ENCODE measurements at regions not wholly inside any gene's neighbourhood (a gene's known extent, or its start where the extent isn't known, plus 50 kb on each side); places are given as distances from the start of the nearest gene placed in this dataset.
A peak's percentile ranks its signal among the peaks of the same experiment; 100 is the strongest.

DNA sequence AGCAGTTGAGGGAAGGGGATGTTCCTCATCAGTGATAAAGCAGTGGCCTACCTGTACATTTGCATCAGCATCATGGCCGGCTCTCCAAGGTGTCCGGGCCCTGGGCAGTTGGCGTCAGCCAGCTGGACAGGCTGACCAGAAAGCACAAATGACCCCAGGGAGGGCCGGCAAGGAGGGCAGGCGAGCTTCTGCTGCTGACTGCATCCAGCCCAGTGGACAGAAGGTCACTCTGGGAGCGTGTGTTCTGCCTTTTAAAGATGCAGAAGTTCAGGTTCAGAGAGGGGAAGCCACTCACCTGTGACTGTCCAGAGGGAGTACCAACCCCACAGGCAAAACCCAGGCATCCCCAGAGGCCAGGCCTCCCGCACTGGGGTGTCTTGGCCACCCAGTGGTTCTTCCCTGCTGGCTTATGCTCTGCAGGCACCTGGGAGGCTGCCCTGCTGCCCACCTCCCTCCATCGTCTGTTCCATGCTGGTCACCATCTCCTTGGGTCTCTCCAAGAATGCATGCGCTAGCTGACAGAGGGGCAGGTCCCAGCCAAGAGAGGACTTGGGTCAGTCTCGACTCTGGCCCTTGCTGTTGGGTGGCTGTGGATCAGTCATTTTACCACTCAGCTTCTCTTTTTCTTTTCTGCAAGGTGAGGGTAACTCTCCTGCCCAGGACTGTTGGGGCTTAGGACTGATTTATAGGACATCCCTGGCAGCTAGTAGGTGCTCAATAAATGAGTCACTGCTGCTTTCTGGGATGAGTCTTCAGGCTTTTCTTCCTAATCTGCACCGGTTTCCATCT lies 89.9 kb downstream of the INHBB start:
- no peak for FAIRE-seq
- H3K36me3 Mint-ChIP-seq (ENCODE audit: low read depth, unreplicated experiment): no peaks in the 10 kb centered on the region
- peaks cover 82% of the 10 kb centered on the region for H3K27me3 Mint-ChIP-seq (ENCODE audit: low read depth, unreplicated experiment)

DNA sequence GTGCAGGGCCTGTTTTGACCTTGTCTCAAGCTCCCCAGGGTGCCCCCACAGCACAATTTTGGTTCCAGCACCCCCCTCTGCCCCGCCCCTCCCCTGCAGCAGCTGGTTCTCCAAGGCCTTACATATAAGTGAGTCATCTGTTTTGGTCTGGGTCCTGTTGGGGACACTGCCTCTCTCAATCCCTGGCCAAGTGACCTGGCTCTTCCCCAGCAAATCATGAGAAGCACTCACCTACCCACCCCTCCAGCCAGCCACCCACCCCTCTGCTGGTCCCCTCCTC lies 90.5 kb downstream of the INHBB start:
- H3K27ac Mint-ChIP-seq (ENCODE audit: unreplicated experiment): no peak overlapping the region
- H3K4me1 Mint-ChIP-seq (ENCODE audit: low read depth, unreplicated experiment): no peaks in the 10 kb centered on the region
- Histone ChIP-seq H3K4me1 (ENCODE audit: insufficient read depth, low read length) (no peaks in the 10 kb centered on the region), H3K9me3 (ENCODE audit: insufficient read depth, low read depth, low read length) (no peaks in the 10 kb centered on the region), H2AFZ (ENCODE audit: low read depth, low read length) (no peak overlapping the region), H3K36me3 (ENCODE audit: insufficient read depth, low read length) (no peaks in the 10 kb centered on the region), H3K4me3 (ENCODE audit: insufficient read depth, low read depth, low read length) (no peak overlapping the region), H3K4me2 (ENCODE audit: low read length) (no peak overlapping the region), H3K27ac (ENCODE audit: low read depth, low read length) (no peak overlapping the region), H3K27me3 (ENCODE audit: insufficient read depth, low read length) (peaks cover 19% of the 10 kb centered on the region), H3K79me2 (ENCODE audit: insufficient read depth, low read length) (no peaks in the 10 kb centered on the region), H3K9ac (ENCODE audit: low read length) (no peak overlapping the region), H4K20me1 (ENCODE audit: insufficient read depth, low read length) (no peaks in the 10 kb centered on the region)
- FAIRE-seq (no peak), DNase-seq (ENCODE audit: low read depth) (no peak)
- TF ChIP-seq EZH2 (IDR thresholded peaks at IDR 0.05; ENCODE audit: insufficient read depth, low read length): no peak
- TF ChIP-seq, protein P1, sequence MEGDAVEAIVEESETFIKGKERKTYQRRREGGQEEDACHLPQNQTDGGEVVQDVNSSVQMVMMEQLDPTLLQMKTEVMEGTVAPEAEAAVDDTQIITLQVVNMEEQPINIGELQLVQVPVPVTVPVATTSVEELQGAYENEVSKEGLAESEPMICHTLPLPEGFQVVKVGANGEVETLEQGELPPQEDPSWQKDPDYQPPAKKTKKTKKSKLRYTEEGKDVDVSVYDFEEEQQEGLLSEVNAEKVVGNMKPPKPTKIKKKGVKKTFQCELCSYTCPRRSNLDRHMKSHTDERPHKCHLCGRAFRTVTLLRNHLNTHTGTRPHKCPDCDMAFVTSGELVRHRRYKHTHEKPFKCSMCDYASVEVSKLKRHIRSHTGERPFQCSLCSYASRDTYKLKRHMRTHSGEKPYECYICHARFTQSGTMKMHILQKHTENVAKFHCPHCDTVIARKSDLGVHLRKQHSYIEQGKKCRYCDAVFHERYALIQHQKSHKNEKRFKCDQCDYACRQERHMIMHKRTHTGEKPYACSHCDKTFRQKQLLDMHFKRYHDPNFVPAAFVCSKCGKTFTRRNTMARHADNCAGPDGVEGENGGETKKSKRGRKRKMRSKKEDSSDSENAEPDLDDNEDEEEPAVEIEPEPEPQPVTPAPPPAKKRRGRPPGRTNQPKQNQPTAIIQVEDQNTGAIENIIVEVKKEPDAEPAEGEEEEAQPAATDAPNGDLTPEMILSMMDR (IDR thresholded peaks at IDR 0.05; ENCODE audit: insufficient read depth, low read depth, low read length): no peak
- H3K9me3 Mint-ChIP-seq (ENCODE audit: unreplicated experiment): no peaks in the 10 kb centered on the region
- no peak overlapping the region for H3K4me3 Mint-ChIP-seq (ENCODE audit: unreplicated experiment)
- H3K27me3 Mint-ChIP-seq (ENCODE audit: low read depth, unreplicated experiment): peaks cover 82% of the 10 kb centered on the region
- no peaks in the 10 kb centered on the region for H3K36me3 Mint-ChIP-seq (ENCODE audit: low read depth, unreplicated experiment)

More for the DNA sequence above, 89.9 kb downstream of the INHBB start:
- no peaks in the 10 kb centered on the region for H3K36me3 ChIP-seq (ENCODE audit: insufficient read depth, low read length)
- TF ChIP-seq, protein P1 (IDR thresholded peaks at IDR 0.05; ENCODE audit: insufficient read depth, low read depth, low read length): no peak
- no peak for TF ChIP-seq EZH2 (IDR thresholded peaks at IDR 0.05; ENCODE audit: insufficient read depth, low read length)
- no peak overlapping the region for H3K9ac ChIP-seq (ENCODE audit: low read length)
- no peak overlapping the region for H3K4me3 ChIP-seq (ENCODE audit: insufficient read depth, low read depth, low read length)
- no peak overlapping the region for H3K4me3 Mint-ChIP-seq (ENCODE audit: unreplicated experiment)
- H3K4me1 ChIP-seq (ENCODE audit: insufficient read depth, low read length): no peaks in the 10 kb centered on the region
- no peak overlapping the region for H3K27ac ChIP-seq (ENCODE audit: low read depth, low read length)
- H2AFZ ChIP-seq (ENCODE audit: low read depth, low read length): no peak overlapping the region
- H4K20me1 ChIP-seq (ENCODE audit: insufficient read depth, low read length): no peaks in the 10 kb centered on the region
- no peaks in the 10 kb centered on the region for H3K9me3 ChIP-seq (ENCODE audit: insufficient read depth, low read depth, low read length)
- H3K9me3 Mint-ChIP-seq (ENCODE audit: unreplicated experiment): no peaks in the 10 kb centered on the region
- no peaks in the 10 kb centered on the region for H3K4me1 Mint-ChIP-seq (ENCODE audit: low read depth, unreplicated experiment)
- DNase-seq (ENCODE audit: low read depth): no peak
- peaks cover 15% of the 10 kb centered on the region for H3K27me3 ChIP-seq (ENCODE audit: insufficient read depth, low read length)
- no peak overlapping the region for H3K27ac Mint-ChIP-seq (ENCODE audit: unreplicated experiment)
- no peaks in the 10 kb centered on the region for H3K79me2 ChIP-seq (ENCODE audit: insufficient read depth, low read length)
- H3K4me2 ChIP-seq (ENCODE audit: low read length): no peak overlapping the region

DNA sequence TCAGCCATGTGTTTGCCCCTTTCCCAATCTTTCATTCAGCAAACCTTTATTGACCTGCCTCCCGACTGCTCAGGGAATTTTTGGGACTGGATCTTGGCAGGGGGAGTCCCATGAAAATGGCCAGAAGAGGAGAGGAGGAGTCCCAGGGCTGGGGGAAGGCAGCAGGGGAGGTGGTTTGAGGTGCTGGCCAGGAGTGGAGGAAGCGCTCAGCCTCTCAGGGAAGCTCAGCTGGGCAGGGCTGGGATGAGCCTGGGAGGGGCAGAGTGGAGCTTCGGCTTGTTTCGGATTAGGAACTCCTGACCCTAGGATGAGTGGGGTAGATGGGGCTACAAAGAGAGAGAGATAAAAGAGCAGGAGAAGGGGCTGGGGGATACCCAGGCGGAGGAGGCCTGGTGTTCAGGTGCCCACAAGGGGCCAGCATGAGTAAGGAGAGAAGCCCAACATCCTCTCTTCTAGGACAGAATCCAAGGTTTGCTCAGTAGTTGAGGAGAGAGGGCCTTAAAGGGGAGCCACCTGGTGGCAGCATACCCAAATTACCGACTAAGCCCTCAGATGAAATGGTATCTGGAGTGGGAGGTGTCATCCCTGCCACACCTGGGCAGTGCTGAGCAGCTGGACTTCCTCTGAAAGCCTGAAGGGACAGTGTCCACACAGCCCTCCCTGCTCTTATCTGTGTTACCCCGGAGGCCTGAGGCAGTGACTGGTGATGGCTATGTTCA lies 91.1 kb downstream of the INHBB start:
- Histone ChIP-seq H2AFZ (ENCODE audit: low read depth, low read length) (no peak overlapping the region), H3K9ac (ENCODE audit: low read length) (no peak overlapping the region), H3K79me2 (ENCODE audit: insufficient read depth, low read length) (no peaks in the 10 kb centered on the region), H3K4me3 (ENCODE audit: insufficient read depth, low read depth, low read length) (no peak overlapping the region), H3K4me2 (ENCODE audit: low read length) (no peak overlapping the region), H3K27me3 (ENCODE audit: insufficient read depth, low read length) (peaks cover 17% of the 10 kb centered on the region), H3K36me3 (ENCODE audit: insufficient read depth, low read length) (no peaks in the 10 kb centered on the region), H3K27ac (ENCODE audit: low read depth, low read length) (no peak overlapping the region), H3K9me3 (ENCODE audit: insufficient read depth, low read depth, low read length) (no peaks in the 10 kb centered on the region), H4K20me1 (ENCODE audit: insufficient read depth, low read length) (no peaks in the 10 kb centered on the region), H3K4me1 (ENCODE audit: insufficient read depth, low read length) (peaks cover 5% of the 10 kb centered on the region)
- no peak overlapping the region for H3K4me3 Mint-ChIP-seq (ENCODE audit: unreplicated experiment)
- no peaks in the 10 kb centered on the region for H3K4me1 Mint-ChIP-seq (ENCODE audit: low read depth, unreplicated experiment)
- H3K9me3 Mint-ChIP-seq (ENCODE audit: unreplicated experiment): no peaks in the 10 kb centered on the region
- peaks cover 81% of the 10 kb centered on the region for H3K27me3 Mint-ChIP-seq (ENCODE audit: low read depth, unreplicated experiment)
- DNase-seq (ENCODE audit: low read depth) (no peak), FAIRE-seq (no peak)
- no peaks in the 10 kb centered on the region for H3K36me3 Mint-ChIP-seq (ENCODE audit: low read depth, unreplicated experiment)
- H3K27ac Mint-ChIP-seq (ENCODE audit: unreplicated experiment): no peak overlapping the region
- TF ChIP-seq EZH2 (IDR thresholded peaks at IDR 0.05; ENCODE audit: insufficient read depth, low read length): no peak
- TF ChIP-seq, protein P1 (IDR thresholded peaks at IDR 0.05; ENCODE audit: insufficient read depth, low read depth, low read length): peak; percentile 19

All from astrocyte (in vitro differentiated cells and primary cell).